ENCODE measurements at regions not wholly inside any gene's neighbourhood (a gene's known extent, or its start where the extent isn't known, plus 50 kb on each side); places are given as distances from the start of the nearest gene placed in this dataset.

GRCh38 chr13:107843281-107843680, 372.1 kb downstream of the LIG4 start:
- no peak for TF ChIP-seq POLR2A (IDR thresholded peaks at IDR 0.05)
- TF ChIP-seq CTCF (IDR thresholded peaks at IDR 0.05), result no peak
